HCT116 (cell line): ENCODE measurements at regions not wholly inside any gene's neighbourhood (a gene's known extent, or its start where the extent isn't known, plus 50 kb on each side); places are given as distances from the start of the nearest gene placed in this dataset.

Experiments
- ATAC-seq: fragments of 200-7000 bp; cut with Tn5 transposase; 2 replicates; pipeline ENCODE4 v1.9.1; 2020; ENCODE audit warnings: mild to moderate bottlenecking, moderate library complexity
- BruUV-seq: library from RNA; stranded (reverse); fragments of 400-500 nt; replicated peaks from 2 replicates; lab custom pipeline; 2021; lab: Mats Ljungman, UMichigan
- CTCF ChIA-PET: fragments of 300-600 bp; sonication (Branson Sonifier 250); formaldehyde crosslinking; loops from one replicate; lab custom pipeline; 2021; ENCODE audit warnings: antibody characterized with exemption; lab: Charles Lee
- POLR2A ChIA-PET: fragments of 300-600, 350-600 bp; sonication (Branson Sonifier 250); formaldehyde crosslinking; loops from one replicate; lab custom pipeline; 2021; ENCODE audit warnings: antibody characterized with exemption; lab: Charles Lee
- RAD21 ChIA-PET, 2 experiments: fragments of 300-600 bp; sonication (Branson Sonifier 250); formaldehyde crosslinking; loops; one replicate each; lab custom pipeline; 2023; ENCODE audit warnings: low total read pairs in 2 of 2; ENCODE audit not compliant: uncharacterized antibody in 2 of 2, unreplicated experiment in 2 of 2, low non-redundant PET in 1 of 2; lab: Charles Lee
- DNase-seq: peaks from one replicate; pipeline ENCODE4 v3.0.0-alpha.2; 2010; ENCODE audit warnings: low read depth, low spot score
- H2AFZ ChIP-seq: fragments of 200-600 bp; shearing (Covaris generic), sonication (generic); 2 replicates; pipeline ENCODE4 v1.6.1; 2017; ENCODE audit warnings: low read depth, mixed run types, mixed read lengths, antibody characterized with exemption, low read length; ENCODE audit not compliant: poor library complexity, severe bottlenecking
- H3K27ac ChIP-seq: 2 replicates; pipeline ENCODE4 v1.5.1; 2012; ENCODE audit warnings: low read depth, low read length
- H3K27me3 ChIP-seq: fragments of 200-600 bp; sonication (generic); 2 replicates; pipeline ENCODE4 v1.6.1; 2016; ENCODE audit warnings: mixed run types, low read length, mixed read lengths; ENCODE audit not compliant: insufficient read depth
- H3K36me3 ChIP-seq, 2 experiments: fragments of 200-500 bp in 1 of 2; fragments of 200-600 bp in 1 of 2; sonication (Bioruptor generic) in 1 of 2; sonication (generic) in 1 of 2; 2 replicates each; pipeline versions ENCODE4 v1.5.1 to v1.6.1; 2014 to 2016; ENCODE audit warnings: low read length in 2 of 2, inconsistent platforms in 1 of 2, mixed read lengths in 1 of 2, mixed run types in 1 of 2; ENCODE audit not compliant: insufficient read depth in 2 of 2, control insufficient read depth in 1 of 2
- H3K4me1 ChIP-seq, 2 experiments: fragments of 200-600 bp in 1 of 2; sonication (generic) in 1 of 2; 2 replicates each; pipeline versions ENCODE4 v1.5.1 to v1.6.1; 2012 to 2017; ENCODE audit warnings: low read length in 2 of 2, inconsistent platforms in 1 of 2, mild to moderate bottlenecking in 1 of 2, mixed read lengths in 1 of 2, mixed run types in 1 of 2, moderate library complexity in 1 of 2; ENCODE audit not compliant: insufficient read depth in 2 of 2, control insufficient read depth in 1 of 2
- H3K4me2 ChIP-seq: fragments of 200-600 bp; sonication (generic); 2 replicates; pipeline ENCODE4 v1.6.1; 2017; ENCODE audit warnings: mixed run types, low read length, mixed read lengths
- H3K4me3 ChIP-seq, 2 experiments: fragments of 200-600 bp in 1 of 2; sonication (generic) in 1 of 2; replicated peaks in 1 of 2; 2 replicates each; pipeline ENCODE4 v1.5.1; 2011 to 2016; ENCODE audit warnings: low read length in 2 of 2, control low read depth in 1 of 2, low read depth in 1 of 2, mild to moderate bottlenecking in 1 of 2, mixed read lengths in 1 of 2, mixed run types in 1 of 2
- H3K79me2 ChIP-seq: fragments of 200-600 bp; sonication (generic); 2 replicates; pipeline ENCODE4 v1.6.1; 2017; ENCODE audit warnings: mild to moderate bottlenecking, mixed run types, low read length, moderate library complexity, mixed read lengths; ENCODE audit not compliant: insufficient read depth
- H3K9ac ChIP-seq: fragments of 200-600 bp; sonication (generic); 2 replicates; pipeline ENCODE4 v1.6.1; 2016; ENCODE audit warnings: low read length, mixed read lengths
- H3K9me2 ChIP-seq: fragments of 200-600 bp; sonication (generic), shearing (Covaris generic); 2 replicates; pipeline ENCODE4 v1.6.1; 2017; ENCODE audit warnings: mixed run types, mild to moderate bottlenecking, moderate library complexity; ENCODE audit not compliant: insufficient read depth
- H3K9me3 ChIP-seq, 2 experiments: fragments of 200-500 bp in 1 of 2; fragments of 200-600 bp in 1 of 2; sonication (Bioruptor generic) in 1 of 2; sonication (generic) in 1 of 2; 2 replicates each; pipeline ENCODE4 v1.6.1; 2014 to 2017; ENCODE audit warnings: low read length in 2 of 2, mixed read lengths in 2 of 2, inconsistent platforms in 1 of 2, low read depth in 1 of 2, mild to moderate bottlenecking in 1 of 2, mixed run types in 1 of 2, moderate library complexity in 1 of 2; ENCODE audit not compliant: control insufficient read depth in 1 of 2, insufficient read depth in 1 of 2
- H4K20me1 ChIP-seq: fragments of 200-600 bp; sonication (generic), shearing (Covaris generic); 2 replicates; pipeline ENCODE4 v1.6.1; 2017; ENCODE audit warnings: mixed run types, mild to moderate bottlenecking, moderate library complexity; ENCODE audit not compliant: insufficient read depth
- CBX3 ChIP-seq: IDR thresholded peaks from 2 replicates; pipeline ENCODE4 v1.6.1; 2012; ENCODE audit warnings: low read depth
- CEBPB ChIP-seq: IDR thresholded peaks from 2 replicates; pipeline ENCODE4 v1.6.1; 2012; ENCODE audit warnings: low read depth
- CTCF ChIP-seq, 3 experiments: fragments of 200-600 bp in 1 of 3; sonication (generic) in 1 of 3; IDR thresholded peaks in 2 of 3; conservative IDR thresholded peaks in 1 of 3; 2 replicates each; pipeline ENCODE4 v1.5.1; 2012 to 2017; ENCODE audit warnings: low read depth in 2 of 3, low read length in 2 of 3, antibody characterized with exemption in 1 of 3, borderline replicate concordance in 1 of 3, control low read depth in 1 of 3, mild to moderate bottlenecking in 1 of 3, mixed read lengths in 1 of 3, mixed run types in 1 of 3, moderate library complexity in 1 of 3; ENCODE audit not compliant: insufficient read depth in 1 of 3
- EGR1 ChIP-seq: IDR thresholded peaks from 2 replicates; pipeline ENCODE4 v1.6.1; 2012; ENCODE audit warnings: low read depth
- ELF1 ChIP-seq: IDR thresholded peaks from 2 replicates; pipeline ENCODE4 v1.6.1; 2012; ENCODE audit warnings: low read depth, borderline replicate concordance
- EZH2 ChIP-seq: fragments of 200-600 bp; sonication (generic); IDR thresholded peaks from 2 replicates; pipeline ENCODE4 v1.6.1; 2017; ENCODE audit warnings: antibody characterized with exemption, mixed run types
- EZH2phosphoT487 ChIP-seq: fragments of 200-600 bp; IDR thresholded peaks from 2 replicates; pipeline ENCODE4 v1.6.1; 2018; ENCODE audit warnings: antibody characterized with exemption, borderline replicate concordance
- FOSL1 ChIP-seq: IDR thresholded peaks from 2 replicates; pipeline ENCODE4 v1.6.1; 2012; ENCODE audit warnings: low read depth
- POLR2AphosphoS5 ChIP-seq: IDR thresholded peaks from 2 replicates; pipeline ENCODE4 v1.6.1; 2011; ENCODE audit warnings: mild to moderate bottlenecking, low read depth, low read length, moderate library complexity
- RAD21 ChIP-seq: IDR thresholded peaks from 2 replicates; pipeline ENCODE4 v1.6.1; 2012; ENCODE audit warnings: low read depth, mild to moderate bottlenecking
- SIN3A ChIP-seq: IDR thresholded peaks from 2 replicates; pipeline ENCODE4 v1.6.1; 2012; ENCODE audit warnings: low read depth
- SRF ChIP-seq: IDR thresholded peaks from 2 replicates; pipeline ENCODE4 v1.6.1; 2012; ENCODE audit warnings: low read depth
- TCF7L2 ChIP-seq: IDR thresholded peaks from 2 replicates; pipeline ENCODE4 v1.7.0; 2011; ENCODE audit warnings: borderline replicate concordance, inconsistent platforms; ENCODE audit not compliant: insufficient read depth, insufficient read length; ENCODE audit errors: extremely low read depth
- YY1 ChIP-seq: IDR thresholded peaks from 2 replicates; pipeline ENCODE4 v1.6.1; 2011; ENCODE audit warnings: low read length, low read depth, moderate library complexity, mild to moderate bottlenecking; ENCODE audit not compliant: insufficient replicate concordance; ENCODE audit errors: extremely low read depth
- ZFX ChIP-seq: fragments of 450-650 bp; IDR thresholded peaks from 2 replicates; pipeline ENCODE4 v1.6.1; 2017
- intact Hi-C: fragments of 100-400 bp; cut with micrococcal nuclease; formaldehyde crosslinking; loops from 2 replicates; pipeline ENCODE4 v1.10.0; 2022
- TF ChIP-seq, protein P1 (sequence below): IDR thresholded peaks from 2 replicates; pipeline ENCODE4 v1.6.1; 2012; ENCODE audit warnings: low read depth
- TF ChIP-seq, protein P2 (sequence below): IDR thresholded peaks from 2 replicates; pipeline ENCODE4 v1.6.1; 2011; ENCODE audit warnings: mild to moderate bottlenecking, low read length, moderate library complexity; ENCODE audit not compliant: insufficient replicate concordance; ENCODE audit errors: extremely low read depth
- TF ChIP-seq, protein P3 (sequence below): IDR thresholded peaks from 2 replicates; pipeline ENCODE4 v1.6.1; 2012

GRCh38 chrX:17933856-17934255, 72.8 kb upstream of the RAI2 start:
- no peak overlapping the region for H2AFZ ChIP-seq

More at GRCh38 chrX:17933856-17934255, 72.8 kb upstream of the RAI2 start:
- no peaks in the 10 kb centered on the region for H3K27me3 ChIP-seq
- CTCF ChIA-PET: no interaction called here
- no peak overlapping the region for H3K4me3 ChIP-seq
- no peaks in the 10 kb centered on the region for H3K9me3 ChIP-seq
- intact Hi-C loops: loop anchor here (5.0 kb wide), 1 partner anchor 443 kb away; no protein-coding TSS in a partner anchor
- no peaks in the 10 kb centered on the region for H3K79me2 ChIP-seq
- no peaks in the 10 kb centered on the region for H3K9me2 ChIP-seq
- POLR2A ChIA-PET: no interaction called here
- DNase-seq (no peak), ATAC-seq (no peak)
- no peaks in the 10 kb centered on the region for H3K4me1 ChIP-seq
- RAD21 ChIA-PET: no interaction called here
- TF ChIP-seq TCF7L2 (no peak), CTCF (IDR thresholded peaks at IDR 0.05 in 2 of 3, conservative IDR thresholded peaks at IDR 0.05 in 1 of 3; ENCODE audit: borderline replicate concordance in 1 of 3, insufficient read depth in 1 of 3, low read depth in 2 of 3, low read length in 2 of 3) (no peak), CEBPB (no peak), ELF1 (no peak), SIN3A (no peak), FOSL1 (no peak), YY1 (no peak), EZH2 (no peak), CBX3 (no peak), EGR1 (no peak), SRF (no peak), EZH2phosphoT487 (no peak), RAD21 (no peak), POLR2AphosphoS5 (no peak), ZFX (no peak)
- TF ChIP-seq, protein P1, sequence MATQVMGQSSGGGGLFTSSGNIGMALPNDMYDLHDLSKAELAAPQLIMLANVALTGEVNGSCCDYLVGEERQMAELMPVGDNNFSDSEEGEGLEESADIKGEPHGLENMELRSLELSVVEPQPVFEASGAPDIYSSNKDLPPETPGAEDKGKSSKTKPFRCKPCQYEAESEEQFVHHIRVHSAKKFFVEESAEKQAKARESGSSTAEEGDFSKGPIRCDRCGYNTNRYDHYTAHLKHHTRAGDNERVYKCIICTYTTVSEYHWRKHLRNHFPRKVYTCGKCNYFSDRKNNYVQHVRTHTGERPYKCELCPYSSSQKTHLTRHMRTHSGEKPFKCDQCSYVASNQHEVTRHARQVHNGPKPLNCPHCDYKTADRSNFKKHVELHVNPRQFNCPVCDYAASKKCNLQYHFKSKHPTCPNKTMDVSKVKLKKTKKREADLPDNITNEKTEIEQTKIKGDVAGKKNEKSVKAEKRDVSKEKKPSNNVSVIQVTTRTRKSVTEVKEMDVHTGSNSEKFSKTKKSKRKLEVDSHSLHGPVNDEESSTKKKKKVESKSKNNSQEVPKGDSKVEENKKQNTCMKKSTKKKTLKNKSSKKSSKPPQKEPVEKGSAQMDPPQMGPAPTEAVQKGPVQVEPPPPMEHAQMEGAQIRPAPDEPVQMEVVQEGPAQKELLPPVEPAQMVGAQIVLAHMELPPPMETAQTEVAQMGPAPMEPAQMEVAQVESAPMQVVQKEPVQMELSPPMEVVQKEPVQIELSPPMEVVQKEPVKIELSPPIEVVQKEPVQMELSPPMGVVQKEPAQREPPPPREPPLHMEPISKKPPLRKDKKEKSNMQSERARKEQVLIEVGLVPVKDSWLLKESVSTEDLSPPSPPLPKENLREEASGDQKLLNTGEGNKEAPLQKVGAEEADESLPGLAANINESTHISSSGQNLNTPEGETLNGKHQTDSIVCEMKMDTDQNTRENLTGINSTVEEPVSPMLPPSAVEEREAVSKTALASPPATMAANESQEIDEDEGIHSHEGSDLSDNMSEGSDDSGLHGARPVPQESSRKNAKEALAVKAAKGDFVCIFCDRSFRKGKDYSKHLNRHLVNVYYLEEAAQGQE: no peak
- TF ChIP-seq, protein P2, sequence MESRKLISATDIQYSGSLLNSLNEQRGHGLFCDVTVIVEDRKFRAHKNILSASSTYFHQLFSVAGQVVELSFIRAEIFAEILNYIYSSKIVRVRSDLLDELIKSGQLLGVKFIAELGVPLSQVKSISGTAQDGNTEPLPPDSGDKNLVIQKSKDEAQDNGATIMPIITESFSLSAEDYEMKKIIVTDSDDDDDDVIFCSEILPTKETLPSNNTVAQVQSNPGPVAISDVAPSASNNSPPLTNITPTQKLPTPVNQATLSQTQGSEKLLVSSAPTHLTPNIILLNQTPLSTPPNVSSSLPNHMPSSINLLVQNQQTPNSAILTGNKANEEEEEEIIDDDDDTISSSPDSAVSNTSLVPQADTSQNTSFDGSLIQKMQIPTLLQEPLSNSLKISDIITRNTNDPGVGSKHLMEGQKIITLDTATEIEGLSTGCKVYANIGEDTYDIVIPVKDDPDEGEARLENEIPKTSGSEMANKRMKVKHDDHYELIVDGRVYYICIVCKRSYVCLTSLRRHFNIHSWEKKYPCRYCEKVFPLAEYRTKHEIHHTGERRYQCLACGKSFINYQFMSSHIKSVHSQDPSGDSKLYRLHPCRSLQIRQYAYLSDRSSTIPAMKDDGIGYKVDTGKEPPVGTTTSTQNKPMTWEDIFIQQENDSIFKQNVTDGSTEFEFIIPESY: no peak
- TF ChIP-seq, protein P3, sequence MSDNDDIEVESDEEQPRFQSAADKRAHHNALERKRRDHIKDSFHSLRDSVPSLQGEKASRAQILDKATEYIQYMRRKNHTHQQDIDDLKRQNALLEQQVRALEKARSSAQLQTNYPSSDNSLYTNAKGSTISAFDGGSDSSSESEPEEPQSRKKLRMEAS: no peak
- no TSS peak for BruUV-seq
- H3K9ac ChIP-seq: no peak overlapping the region
- H3K36me3 ChIP-seq: no peaks in the 10 kb centered on the region
- no peak overlapping the region for H3K27ac ChIP-seq
- H3K4me2 ChIP-seq: no peak overlapping the region
- no peaks in the 10 kb centered on the region for H4K20me1 ChIP-seq
